ENCODE measurements at regions not wholly inside any gene's neighbourhood (a gene's known extent, or its start where the extent isn't known, plus 50 kb on each side); places are given as distances from the start of the nearest gene placed in this dataset.
A peak's percentile ranks its signal among the peaks of the same experiment; 100 is the strongest.

DNA sequence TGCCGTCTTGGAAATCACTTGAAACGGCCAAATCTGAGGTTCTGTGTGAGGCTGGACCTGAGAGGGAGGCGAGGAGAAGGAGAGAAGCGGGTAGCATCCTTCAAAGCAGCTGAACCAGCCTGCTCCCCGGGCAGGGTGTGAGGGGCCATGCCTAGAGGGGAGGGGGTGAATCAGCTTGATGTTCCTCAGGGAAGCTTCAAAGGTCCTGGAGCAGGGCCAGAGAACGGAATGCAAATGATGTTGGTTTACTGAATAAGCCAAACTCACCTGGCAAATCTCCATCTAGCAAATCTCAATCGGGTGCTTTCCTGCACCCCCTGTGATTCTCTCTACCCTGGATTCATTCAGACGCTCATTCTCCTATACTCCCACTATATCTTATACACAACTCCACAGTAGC is 226.9 kb downstream of the WDR11 start:
- no peak for ATAC-seq
- TF ChIP-seq CTCF (IDR thresholded peaks at IDR 0.05) (no peak), POLR2A (IDR thresholded peaks at IDR 0.05) (no peak), EP300 (IDR thresholded peaks at IDR 0.05) (no peak), POLR2AphosphoS5 (IDR thresholded peaks at IDR 0.05) (no peak)
- Histone ChIP-seq H3K36me3 (no peaks in the 10 kb centered on the region), H3K27ac (peak overlapping the region in 1 of 4 donors; percentile 56), H3K4me1 (peaks cover 0 to 43% (median 5%) of the 10 kb centered on the region in 3 donors), H3K4me3 (no peak overlapping the region), H3K9me3 (no peaks in the 10 kb centered on the region), H3K27me3 (no peaks in the 10 kb centered on the region)
- WGBS, 2 donors (ENCODE audit: low coverage in 1 of 2): 63 to 80% methylated on average over 7 to 8 of the region's 8 CpGs

- H3K4me3 ChIP-seq: no peak overlapping the region
- ATAC-seq: no peak
- TF ChIP-seq POLR2AphosphoS5 (IDR thresholded peaks at IDR 0.05): no peak
- TF ChIP-seq CTCF (IDR thresholded peaks at IDR 0.05): no peak
- TF ChIP-seq EP300 (IDR thresholded peaks at IDR 0.05): no peak
- TF ChIP-seq POLR2A (IDR thresholded peaks at IDR 0.05): no peak
- no peaks in the 10 kb centered on the region for H3K36me3 ChIP-seq
- H3K9me3 ChIP-seq: no peaks in the 10 kb centered on the region
- peaks cover 0 to 43% (median 5%) of the 10 kb centered on the region in 3 donors for H3K4me1 ChIP-seq
- 31 to 57% methylated on average over 6 to 7 of the region's 8 CpGs for WGBS, 2 donors (ENCODE audit: low coverage in 1 of 2)
- H3K27me3 ChIP-seq: no peaks in the 10 kb centered on the region
- peak overlapping the region in 2 of 4 donors; percentile 10 to 56 for H3K27ac ChIP-seq
These were observed 227.5 kb downstream of the WDR11 start for GRCh38 chr10:121078672-121079102.

- H3K4me1 ChIP-seq: peaks cover 0 to 43% (median 5%) of the 10 kb centered on the region in 3 donors
- H3K27me3 ChIP-seq: no peaks in the 10 kb centered on the region
- no peak for ATAC-seq
- no peak for TF ChIP-seq CTCF (IDR thresholded peaks at IDR 0.05)
- TF ChIP-seq POLR2AphosphoS5 (IDR thresholded peaks at IDR 0.05): no peak
- no peak for TF ChIP-seq EP300 (IDR thresholded peaks at IDR 0.05)
- TF ChIP-seq POLR2A (IDR thresholded peaks at IDR 0.05): no peak
- peak overlapping the region in 1 of 4 donors; percentile 10 for H3K27ac ChIP-seq
- no peaks in the 10 kb centered on the region for H3K9me3 ChIP-seq
- H3K4me3 ChIP-seq: no peak overlapping the region
- no peaks in the 10 kb centered on the region for H3K36me3 ChIP-seq
- WGBS, 2 donors (ENCODE audit: low coverage in 1 of 2): 20 to 80% methylated on average over 1 to 2 of the region's 6 CpGs
These were observed 228.1 kb downstream of the WDR11 start for GRCh38 chr10:121079226-121079625.

DNA sequence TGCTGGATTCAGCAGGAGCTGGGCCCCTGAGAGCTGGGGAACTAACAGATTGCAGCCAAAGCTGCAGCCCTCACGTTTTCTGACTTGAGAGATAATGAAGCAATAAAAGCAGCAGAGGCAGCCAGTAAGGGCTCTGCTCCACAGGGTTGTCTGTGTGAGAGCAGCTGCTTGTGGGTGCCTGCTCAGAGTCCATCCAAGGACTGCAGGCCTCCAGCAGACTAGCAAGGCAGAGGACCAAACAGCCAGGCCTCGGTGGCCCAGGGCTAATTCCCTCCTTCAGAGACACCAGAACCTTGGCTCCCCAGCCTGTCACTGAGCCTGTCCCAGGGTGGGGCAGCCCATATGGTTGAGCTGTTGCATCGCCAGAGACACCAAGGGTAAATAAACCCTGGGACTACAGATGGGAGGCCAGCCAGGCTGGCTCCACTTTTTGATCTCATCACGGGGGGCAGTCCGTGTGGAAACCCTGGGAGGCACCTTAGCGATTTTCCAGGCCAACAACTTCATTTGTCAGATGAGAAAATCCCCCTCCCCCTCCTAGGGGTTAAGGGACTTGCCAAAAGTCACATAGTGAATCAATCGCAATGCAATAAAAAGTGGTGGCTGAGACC is 229.2 kb downstream of the WDR11 start:
- Histone ChIP-seq H3K36me3 (no peaks in the 10 kb centered on the region), H3K27ac (no peak overlapping the region), H3K4me1 (peaks cover 0 to 43% (median 5%) of the 10 kb centered on the region in 3 donors), H3K4me3 (no peak overlapping the region), H3K9me3 (no peaks in the 10 kb centered on the region), H3K27me3 (no peaks in the 10 kb centered on the region)
- no peak for ATAC-seq
- no peak for TF ChIP-seq CTCF (IDR thresholded peaks at IDR 0.05)
- TF ChIP-seq POLR2AphosphoS5 (IDR thresholded peaks at IDR 0.05): no peak
- no peak for TF ChIP-seq POLR2A (IDR thresholded peaks at IDR 0.05)
- TF ChIP-seq EP300 (IDR thresholded peaks at IDR 0.05): no peak
- 0 to 45% methylated on average over 1 to 4 of the region's 7 CpGs for WGBS, 2 donors (ENCODE audit: low coverage in 1 of 2)

GRCh38 chr10:121081306-121081705 is 230.1 kb downstream of the WDR11 start:
- no peaks in the 10 kb centered on the region for H3K27me3 ChIP-seq
- H3K27ac ChIP-seq: no peak overlapping the region
- no peak overlapping the region for H3K4me3 ChIP-seq
- no peak for ATAC-seq
- H3K36me3 ChIP-seq: no peaks in the 10 kb centered on the region
- no peak for TF ChIP-seq POLR2AphosphoS5 (IDR thresholded peaks at IDR 0.05)
- TF ChIP-seq CTCF (IDR thresholded peaks at IDR 0.05): no peak
- TF ChIP-seq POLR2A (IDR thresholded peaks at IDR 0.05): no peak
- TF ChIP-seq EP300 (IDR thresholded peaks at IDR 0.05): no peak
- H3K4me1 ChIP-seq: peaks cover 0 to 36% (median 5%) of the 10 kb centered on the region in 3 donors
- WGBS, 2 donors (ENCODE audit: low coverage in 1 of 2): no CpG with 5 or more reads among the region's 3 CpGs
- H3K9me3 ChIP-seq: no peaks in the 10 kb centered on the region

Measured in gastroesophageal sphincter (tissue), 4 donors.